Testis (tissue), 2 donors: ENCODE measurements at regions not wholly inside any gene's neighbourhood (a gene's known extent, or its start where the extent isn't known, plus 50 kb on each side); places are given as distances from the start of the nearest gene placed in this dataset.

ENCODE experiments used
- POLR2A ChIP-seq: fragments of 450-650 bp; IDR thresholded peaks from one replicate; pipeline ENCODE4 v1.6.1; 2017; ENCODE audit warnings: antibody characterized with exemption, mild to moderate bottlenecking, moderate library complexity
- TF ChIP-seq, protein P1 (sequence below), 3 experiments: fragments of 450-650 bp in 2 of 3; fragments of 200-600 bp in 1 of 3; sonication (generic) in 1 of 3; IDR thresholded peaks; one replicate each; pipeline ENCODE4 v1.5.1; 2016 to 2019; ENCODE audit warnings: antibody characterized with exemption in 3 of 3, mild to moderate bottlenecking in 2 of 3, moderate library complexity in 1 of 3

DNA sequence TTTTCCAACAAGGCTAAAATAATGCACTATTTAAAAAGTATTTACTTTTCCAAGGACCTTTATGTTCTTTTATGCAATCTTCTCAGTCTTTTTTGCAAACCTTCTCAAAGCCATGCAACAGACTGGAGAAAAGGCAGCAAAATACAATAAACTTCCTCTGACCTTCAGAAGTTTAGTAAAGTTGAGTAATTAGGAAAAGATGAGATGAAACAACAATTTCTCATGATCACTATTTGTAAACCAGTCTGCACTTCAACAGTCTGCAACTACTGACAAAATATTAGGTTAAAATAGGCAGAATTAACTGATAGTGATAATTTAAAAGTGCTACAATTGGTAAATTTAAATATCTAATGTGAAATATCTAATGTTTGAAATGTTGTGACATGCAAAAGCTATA lies 884.9 kb upstream of the PCDH10 start:
- TF ChIP-seq, protein P1, sequence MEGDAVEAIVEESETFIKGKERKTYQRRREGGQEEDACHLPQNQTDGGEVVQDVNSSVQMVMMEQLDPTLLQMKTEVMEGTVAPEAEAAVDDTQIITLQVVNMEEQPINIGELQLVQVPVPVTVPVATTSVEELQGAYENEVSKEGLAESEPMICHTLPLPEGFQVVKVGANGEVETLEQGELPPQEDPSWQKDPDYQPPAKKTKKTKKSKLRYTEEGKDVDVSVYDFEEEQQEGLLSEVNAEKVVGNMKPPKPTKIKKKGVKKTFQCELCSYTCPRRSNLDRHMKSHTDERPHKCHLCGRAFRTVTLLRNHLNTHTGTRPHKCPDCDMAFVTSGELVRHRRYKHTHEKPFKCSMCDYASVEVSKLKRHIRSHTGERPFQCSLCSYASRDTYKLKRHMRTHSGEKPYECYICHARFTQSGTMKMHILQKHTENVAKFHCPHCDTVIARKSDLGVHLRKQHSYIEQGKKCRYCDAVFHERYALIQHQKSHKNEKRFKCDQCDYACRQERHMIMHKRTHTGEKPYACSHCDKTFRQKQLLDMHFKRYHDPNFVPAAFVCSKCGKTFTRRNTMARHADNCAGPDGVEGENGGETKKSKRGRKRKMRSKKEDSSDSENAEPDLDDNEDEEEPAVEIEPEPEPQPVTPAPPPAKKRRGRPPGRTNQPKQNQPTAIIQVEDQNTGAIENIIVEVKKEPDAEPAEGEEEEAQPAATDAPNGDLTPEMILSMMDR (IDR thresholded peaks at IDR 0.05), result no peak
- no peak for TF ChIP-seq POLR2A
